HEK293 (cell line): ENCODE measurements at regions not wholly inside any gene's neighbourhood (a gene's known extent, or its start where the extent isn't known, plus 50 kb on each side); places are given as distances from the start of the nearest gene placed in this dataset.

Experiments used
- CTCF ChIA-PET: fragments of 350-600 bp; formaldehyde crosslinking; extraction: SDS; loops from one replicate; lab custom pipeline; 2021; ENCODE audit warnings: antibody characterized with exemption; lab: Yijun Ruan, JAX
- POLR2A ChIA-PET: fragments of 300-600 bp; formaldehyde crosslinking; extraction: SDS; loops from one replicate; lab custom pipeline; 2020; ENCODE audit warnings: antibody characterized with exemption, inconsistent platforms; lab: Yijun Ruan, JAX
- H3K27ac ChIP-seq: fragments of 200-500 bp; sonication (Bioruptor generic); 2 replicates; pipeline ENCODE4 v1.5.1; 2014; ENCODE audit warnings: low read depth, low read length, control low read depth, inconsistent platforms; ENCODE audit errors: extremely low read depth
- H3K36me3 ChIP-seq, 2 experiments: fragments of 200-500 bp in 1 of 2; sonication (Bioruptor generic) in 1 of 2; 1 replicate in 1 of 2; 2 replicates in 1 of 2; pipeline ENCODE4 v1.5.1; 2014 to 2017; ENCODE audit warnings: inconsistent platforms in 2 of 2, low read length in 2 of 2; ENCODE audit not compliant: control insufficient read depth in 2 of 2, insufficient read depth in 1 of 2
- H3K4me1 ChIP-seq: fragments of 200-500 bp; sonication (Bioruptor generic); 2 replicates; pipeline ENCODE4 v1.5.1; 2014; ENCODE audit warnings: mild to moderate bottlenecking, low read length, inconsistent platforms; ENCODE audit not compliant: control insufficient read depth, insufficient read depth
- H3K4me3 ChIP-seq: 2 replicates; pipeline ENCODE4 v1.5.1; 2011; ENCODE audit warnings: low read depth, mild to moderate bottlenecking, control low read depth, low read length, moderate library complexity
- H3K9me3 ChIP-seq: fragments of 200-500 bp; sonication (Bioruptor generic); 2 replicates; pipeline ENCODE4 v1.5.1; 2014; ENCODE audit warnings: low read depth, low read length, inconsistent platforms; ENCODE audit not compliant: control insufficient read depth, insufficient read depth
- CTCF ChIP-seq: fragments of 450-650 bp; formaldehyde crosslinking; IDR thresholded peaks from 2 replicates; pipeline ENCODE4 v1.5.1; 2016; ENCODE audit warnings: missing biosample characterization, missing genetic modification characterization
- EGR2 ChIP-seq: fragments of 450-650 bp; formaldehyde crosslinking; IDR thresholded peaks from 2 replicates; pipeline ENCODE4 v1.5.1; 2016; ENCODE audit warnings: low read depth, missing biosample characterization, missing genetic modification characterization
- FEZF1 ChIP-seq: fragments of 450-650 bp; formaldehyde crosslinking; IDR thresholded peaks from 2 replicates; pipeline ENCODE4 v1.5.1; 2016; ENCODE audit warnings: missing biosample characterization, missing genetic modification characterization
- GFI1B ChIP-seq: fragments of 450-650 bp; formaldehyde crosslinking; IDR thresholded peaks from 2 replicates; pipeline ENCODE4 v1.5.1; 2016; ENCODE audit warnings: missing biosample characterization, missing genetic modification characterization
- GLIS1 ChIP-seq: fragments of 450-650 bp; formaldehyde crosslinking; IDR thresholded peaks from 2 replicates; pipeline ENCODE4 v1.5.1; 2016; ENCODE audit warnings: missing biosample characterization, missing genetic modification characterization
- IKZF3 ChIP-seq: fragments of 450-650 bp; IDR thresholded peaks from 2 replicates; pipeline ENCODE4 v1.5.0; 2018; ENCODE audit warnings: missing biosample characterization, mild to moderate bottlenecking, missing genetic modification characterization, moderate library complexity
- KLF17 ChIP-seq: fragments of 450-650 bp; formaldehyde crosslinking; IDR thresholded peaks from 2 replicates; pipeline ENCODE4 v1.5.1; 2016; ENCODE audit warnings: missing biosample characterization, missing genetic modification characterization
- KLF8 ChIP-seq: fragments of 450-650 bp; formaldehyde crosslinking; IDR thresholded peaks from 2 replicates; pipeline ENCODE4 v1.5.1; 2016; ENCODE audit warnings: missing biosample characterization, missing genetic modification characterization
- MYNN ChIP-seq: fragments of 450-650 bp; formaldehyde crosslinking; IDR thresholded peaks from 2 replicates; pipeline ENCODE4 v1.5.1; 2016; ENCODE audit warnings: missing biosample characterization, missing genetic modification characterization, borderline replicate concordance
- SCRT2 ChIP-seq: fragments of 450-650 bp; formaldehyde crosslinking; IDR thresholded peaks from 2 replicates; pipeline ENCODE4 v1.5.1; 2016; ENCODE audit warnings: missing biosample characterization, missing genetic modification characterization
- SP7 ChIP-seq: fragments of 450-650 bp; formaldehyde crosslinking; IDR thresholded peaks from 2 replicates; pipeline ENCODE4 v1.5.1; 2016; ENCODE audit warnings: missing biosample characterization, missing genetic modification characterization
- TCF7L2 ChIP-seq: IDR thresholded peaks from 2 replicates; pipeline ENCODE4 v1.6.1; 2011; ENCODE audit warnings: low read depth, mild to moderate bottlenecking, inconsistent platforms, low read length, moderate library complexity, borderline replicate concordance
- ZNF121 ChIP-seq: fragments of 450-650 bp; formaldehyde crosslinking; IDR thresholded peaks from 2 replicates; pipeline ENCODE4 v1.5.1; 2016; ENCODE audit warnings: missing biosample characterization, missing genetic modification characterization
- ZNF133 ChIP-seq: fragments of 450-650 bp; formaldehyde crosslinking; IDR thresholded peaks from 2 replicates; pipeline ENCODE4 v1.5.1; 2016; ENCODE audit warnings: missing biosample characterization, missing genetic modification characterization
- ZNF16 ChIP-seq: fragments of 450-650 bp; formaldehyde crosslinking; IDR thresholded peaks from 2 replicates; pipeline ENCODE4 v1.5.1; 2016; ENCODE audit warnings: low read depth, missing biosample characterization, missing genetic modification characterization
- ZNF19 ChIP-seq: fragments of 450-650 bp; formaldehyde crosslinking; IDR thresholded peaks from 2 replicates; pipeline ENCODE4; 2016; ENCODE audit warnings: missing biosample characterization, missing genetic modification characterization, low read depth
- ZNF311 ChIP-seq: fragments of 450-650 bp; formaldehyde crosslinking; IDR thresholded peaks from 2 replicates; pipeline ENCODE4 v1.5.1; 2017; ENCODE audit warnings: missing biosample characterization, missing genetic modification characterization, borderline replicate concordance
- ZNF555 ChIP-seq: fragments of 450-650 bp; formaldehyde crosslinking; conservative IDR thresholded peaks from 2 replicates; pipeline ENCODE4 v1.5.1; 2017; ENCODE audit warnings: missing biosample characterization, mild to moderate bottlenecking, missing genetic modification characterization, inconsistent platforms
- ZNF639 ChIP-seq: fragments of 450-650 bp; formaldehyde crosslinking; IDR thresholded peaks from 2 replicates; pipeline ENCODE4 v1.5.1; 2016; ENCODE audit warnings: missing biosample characterization, missing genetic modification characterization
- ZNF660 ChIP-seq: fragments of 450-650 bp; IDR thresholded peaks from 2 replicates; pipeline ENCODE4 v1.5.1; 2018; ENCODE audit warnings: missing biosample characterization, mild to moderate bottlenecking, missing genetic modification characterization
- ZNF776 ChIP-seq: fragments of 450-650 bp; formaldehyde crosslinking; IDR thresholded peaks from 2 replicates; pipeline ENCODE4 v1.5.0; 2017; ENCODE audit warnings: missing biosample characterization, missing genetic modification characterization, borderline replicate concordance
- ZNF843 ChIP-seq: fragments of 450-650 bp; formaldehyde crosslinking; IDR thresholded peaks from 2 replicates; pipeline ENCODE4 v1.5.1; 2016; ENCODE audit warnings: missing biosample characterization, missing genetic modification characterization
- ZSCAN23 ChIP-seq: fragments of 450-650 bp; formaldehyde crosslinking; IDR thresholded peaks from 2 replicates; pipeline ENCODE4 v1.5.1; 2016; ENCODE audit warnings: missing biosample characterization, missing genetic modification characterization
- ZSCAN5A ChIP-seq: fragments of 450-650 bp; formaldehyde crosslinking; IDR thresholded peaks from 2 replicates; pipeline ENCODE4 v1.5.1; 2016; ENCODE audit warnings: missing biosample characterization, missing genetic modification characterization
- TF ChIP-seq, protein P1 (sequence below): fragments of 450-650 bp; formaldehyde crosslinking; IDR thresholded peaks from 2 replicates; pipeline ENCODE4 v1.5.1; 2017; ENCODE audit warnings: missing biosample characterization, missing genetic modification characterization

DNA sequence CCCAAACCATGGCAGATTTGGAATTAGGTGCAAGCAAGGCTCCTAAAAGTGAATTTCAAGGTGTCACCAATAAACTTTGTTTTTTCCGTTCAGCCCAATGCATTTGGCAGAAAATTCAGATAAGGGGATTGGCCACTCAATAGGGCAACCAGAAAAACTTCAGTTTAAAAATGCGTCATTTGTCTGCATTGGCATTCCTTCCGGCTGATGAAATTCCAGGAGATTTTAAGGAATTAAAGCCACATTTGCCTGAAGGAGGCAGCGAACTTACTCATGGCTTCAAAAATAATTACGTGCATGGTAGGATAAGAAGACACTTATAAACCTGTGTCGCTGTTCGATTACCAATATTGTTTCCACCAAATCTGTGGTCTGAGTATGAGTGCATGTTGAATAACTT lies 151.9 kb downstream of the SALL1 start:
- CTCF ChIA-PET, result interaction anchor here (0.6 kb wide), 1 partner anchor 566 kb away, joined by 3 read pairs; no protein-coding TSS in a partner anchor

DNA sequence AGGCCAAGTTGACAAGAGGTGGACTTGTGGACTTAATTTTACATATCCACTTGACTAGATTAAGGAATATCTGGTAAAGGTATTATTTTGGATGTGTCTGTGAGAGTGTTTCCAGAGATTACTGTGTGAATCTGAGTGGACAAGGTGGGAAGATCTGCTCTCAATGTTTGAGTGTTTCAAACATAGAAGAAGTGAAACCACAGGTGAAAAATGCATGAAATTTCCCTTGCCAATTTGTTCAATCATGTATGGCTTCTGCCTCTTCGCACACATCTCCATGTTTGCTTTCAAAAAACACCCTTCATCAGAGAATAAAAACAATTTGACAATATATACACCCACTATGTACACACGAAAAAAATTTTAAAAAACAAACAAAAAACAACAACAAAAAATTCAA lies 152.7 kb downstream of the SALL1 start:
- ChIA-PET CTCF (interaction anchor here (0.7 kb wide), 1 partner anchor 155 kb away, joined by 3 read pairs; no protein-coding TSS in a partner anchor), POLR2A (no interaction called here)
- H3K4me1 ChIP-seq, result no peaks in the 10 kb centered on the region
- TF ChIP-seq, protein P1, sequence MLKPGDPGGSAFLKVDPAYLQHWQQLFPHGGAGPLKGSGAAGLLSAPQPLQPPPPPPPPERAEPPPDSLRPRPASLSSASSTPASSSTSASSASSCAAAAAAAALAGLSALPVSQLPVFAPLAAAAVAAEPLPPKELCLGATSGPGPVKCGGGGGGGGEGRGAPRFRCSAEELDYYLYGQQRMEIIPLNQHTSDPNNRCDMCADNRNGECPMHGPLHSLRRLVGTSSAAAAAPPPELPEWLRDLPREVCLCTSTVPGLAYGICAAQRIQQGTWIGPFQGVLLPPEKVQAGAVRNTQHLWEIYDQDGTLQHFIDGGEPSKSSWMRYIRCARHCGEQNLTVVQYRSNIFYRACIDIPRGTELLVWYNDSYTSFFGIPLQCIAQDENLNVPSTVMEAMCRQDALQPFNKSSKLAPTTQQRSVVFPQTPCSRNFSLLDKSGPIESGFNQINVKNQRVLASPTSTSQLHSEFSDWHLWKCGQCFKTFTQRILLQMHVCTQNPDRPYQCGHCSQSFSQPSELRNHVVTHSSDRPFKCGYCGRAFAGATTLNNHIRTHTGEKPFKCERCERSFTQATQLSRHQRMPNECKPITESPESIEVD (tag by site-specific recombination), result no peak
- TF ChIP-seq ZNF311 (tag by site-specific recombination) (no peak), KLF8 (tag by site-specific recombination) (no peak), ZNF19 (tag by site-specific recombination) (no peak), GLIS1 (tag by site-specific recombination) (no peak), GFI1B (tag by site-specific recombination) (no peak)
- no peak overlapping the region for H3K4me3 ChIP-seq
- H3K36me3 ChIP-seq, result no peaks in the 10 kb centered on the region
- H3K9me3 ChIP-seq, result no peaks in the 10 kb centered on the region
- no peak overlapping the region for H3K27ac ChIP-seq

More for the DNA sequence above, 151.9 kb downstream of the SALL1 start:
- H3K9me3 ChIP-seq, result no peaks in the 10 kb centered on the region
- POLR2A ChIA-PET, result no interaction called here
- no peaks in the 10 kb centered on the region for H3K4me1 ChIP-seq
- H3K27ac ChIP-seq, result no peak overlapping the region
- no peaks in the 10 kb centered on the region for H3K36me3 ChIP-seq
- TF ChIP-seq ZSCAN23 (tag by site-specific recombination) (no peak), ZNF555 (tag by site-specific recombination) (no peak), ZNF843 (tag by site-specific recombination) (no peak)
- no peak overlapping the region for H3K4me3 ChIP-seq

GRCh38 chr16:50997679-50998078 lies 153.4 kb downstream of the SALL1 start:
- Histone ChIP-seq H3K9me3 (no peaks in the 10 kb centered on the region), H3K4me1 (no peaks in the 10 kb centered on the region), H3K27ac (no peak overlapping the region), H3K36me3 (no peaks in the 10 kb centered on the region), H3K4me3 (no peak overlapping the region)
- POLR2A ChIA-PET, result no interaction called here
- CTCF ChIA-PET, result interaction anchor here (0.9 kb wide), 1 partner anchor 21 kb away, joined by 3 read pairs; no protein-coding TSS in a partner anchor
- TF ChIP-seq IKZF3 (tag by site-specific recombination) (no peak), KLF17 (tag by site-specific recombination) (no peak), TCF7L2 (no peak), ZNF639 (tag by site-specific recombination) (no peak), FEZF1 (tag by site-specific recombination) (no peak), ZSCAN5A (tag by site-specific recombination) (no peak), ZNF121 (tag by site-specific recombination) (no peak), ZNF16 (tag by site-specific recombination) (no peak), EGR2 (tag by site-specific recombination) (no peak), SCRT2 (tag by site-specific recombination) (no peak), GFI1B (tag by site-specific recombination) (no peak), ZNF660 (tag by site-specific recombination) (no peak), ZNF776 (tag by site-specific recombination) (no peak), SP7 (no peak), CTCF (tag by site-specific recombination) (no peak), MYNN (no peak), ZNF133 (tag by site-specific recombination) (no peak)
